ENCODE measurements at regions not wholly inside any gene's neighbourhood (a gene's known extent, or its start where the extent isn't known, plus 50 kb on each side); places are given as distances from the start of the nearest gene placed in this dataset.

DNA sequence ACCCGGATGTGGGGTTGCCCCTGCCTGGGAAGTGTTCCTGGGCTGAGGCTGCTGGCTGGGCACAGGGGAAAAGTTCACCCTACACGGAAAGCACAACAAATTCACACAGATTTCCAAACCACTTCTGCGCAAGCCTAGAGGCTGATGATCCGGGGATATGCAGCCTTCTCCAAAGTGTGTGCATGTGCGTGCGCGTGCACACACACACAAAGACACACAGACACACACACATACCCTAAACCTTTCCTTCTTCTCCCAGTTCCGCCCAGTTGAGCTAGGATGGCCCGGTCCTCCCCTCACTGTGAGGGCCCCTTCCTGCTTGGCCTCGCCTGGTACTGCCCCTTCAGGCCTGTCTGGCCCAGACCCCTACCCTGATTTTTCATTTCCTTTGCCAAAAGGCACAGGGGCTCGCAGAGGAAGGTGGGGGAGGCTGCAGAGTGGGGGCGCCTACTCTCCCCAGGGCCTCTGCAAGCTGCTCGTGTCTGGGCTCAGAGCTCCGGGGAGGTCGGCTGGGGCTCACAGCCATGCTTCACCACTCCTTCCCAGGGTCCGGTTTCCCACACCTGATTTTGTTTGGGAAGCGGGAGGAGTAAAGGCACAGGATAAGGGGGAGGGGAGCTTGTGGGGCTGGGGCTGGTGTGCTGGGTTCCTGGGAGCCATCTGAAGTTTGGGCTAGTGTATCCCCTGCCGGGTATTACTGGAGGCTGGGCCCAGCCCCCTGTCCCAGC lies 144.7 kb downstream of the ENGASE start:
- Histone ChIP-seq H4K20me1 (ENCODE audit: insufficient read depth) (no peaks in the 10 kb centered on the region), H2AFZ (ENCODE audit: low read depth, low read length, poor library complexity, severe bottlenecking) (no peak overlapping the region), H3K9ac (ENCODE audit: low read length) (no peak overlapping the region), H3K9me3 (ENCODE audit: control insufficient read depth in 1 of 2, insufficient read depth in 1 of 2, low read depth in 1 of 2, low read length in 2 of 2) (no peaks in the 10 kb centered on the region), H3K4me3 (replicated peaks in 1 of 2; ENCODE audit: low read depth in 1 of 2, low read length in 2 of 2) (no peak overlapping the region), H3K79me2 (ENCODE audit: insufficient read depth, low read length) (no peaks in the 10 kb centered on the region), H3K4me1 (ENCODE audit: control insufficient read depth in 1 of 2, insufficient read depth in 2 of 2, low read length in 2 of 2) (no peaks in the 10 kb centered on the region), H3K27ac (ENCODE audit: low read depth, low read length) (no peak overlapping the region), H3K36me3 (ENCODE audit: control insufficient read depth in 1 of 2, insufficient read depth in 2 of 2, low read length in 2 of 2) (no peaks in the 10 kb centered on the region), H3K27me3 (ENCODE audit: insufficient read depth, low read length) (peaks cover 42% of the 10 kb centered on the region), H3K9me2 (ENCODE audit: insufficient read depth) (no peaks in the 10 kb centered on the region), H3K4me2 (ENCODE audit: low read length) (no peak overlapping the region)
- TF ChIP-seq, protein P1, sequence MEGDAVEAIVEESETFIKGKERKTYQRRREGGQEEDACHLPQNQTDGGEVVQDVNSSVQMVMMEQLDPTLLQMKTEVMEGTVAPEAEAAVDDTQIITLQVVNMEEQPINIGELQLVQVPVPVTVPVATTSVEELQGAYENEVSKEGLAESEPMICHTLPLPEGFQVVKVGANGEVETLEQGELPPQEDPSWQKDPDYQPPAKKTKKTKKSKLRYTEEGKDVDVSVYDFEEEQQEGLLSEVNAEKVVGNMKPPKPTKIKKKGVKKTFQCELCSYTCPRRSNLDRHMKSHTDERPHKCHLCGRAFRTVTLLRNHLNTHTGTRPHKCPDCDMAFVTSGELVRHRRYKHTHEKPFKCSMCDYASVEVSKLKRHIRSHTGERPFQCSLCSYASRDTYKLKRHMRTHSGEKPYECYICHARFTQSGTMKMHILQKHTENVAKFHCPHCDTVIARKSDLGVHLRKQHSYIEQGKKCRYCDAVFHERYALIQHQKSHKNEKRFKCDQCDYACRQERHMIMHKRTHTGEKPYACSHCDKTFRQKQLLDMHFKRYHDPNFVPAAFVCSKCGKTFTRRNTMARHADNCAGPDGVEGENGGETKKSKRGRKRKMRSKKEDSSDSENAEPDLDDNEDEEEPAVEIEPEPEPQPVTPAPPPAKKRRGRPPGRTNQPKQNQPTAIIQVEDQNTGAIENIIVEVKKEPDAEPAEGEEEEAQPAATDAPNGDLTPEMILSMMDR (IDR thresholded peaks at IDR 0.05 in 2 of 3, conservative IDR thresholded peaks at IDR 0.05 in 1 of 3; ENCODE audit: borderline replicate concordance in 1 of 3, insufficient read depth in 1 of 3, low read depth in 2 of 3, low read length in 2 of 3) = no peak
- TF ChIP-seq SP1 (IDR thresholded peaks at IDR 0.05; ENCODE audit: low read depth) = no peak
- TF ChIP-seq TCF7L2 (IDR thresholded peaks at IDR 0.05; ENCODE audit: borderline replicate concordance, extremely low read depth, insufficient read depth, insufficient read length) = no peak
- no peak for TF ChIP-seq YY1 (IDR thresholded peaks at IDR 0.05; ENCODE audit: extremely low read depth, insufficient replicate concordance, low read depth, low read length)
- TF ChIP-seq EZH2phosphoT487 (IDR thresholded peaks at IDR 0.05; ENCODE audit: borderline replicate concordance) = no peak
- no peak for TF ChIP-seq POLR2A (IDR thresholded peaks at IDR 0.05; ENCODE audit: borderline replicate concordance, extremely low read depth, insufficient read depth, insufficient read length)
- TF ChIP-seq, protein P2, sequence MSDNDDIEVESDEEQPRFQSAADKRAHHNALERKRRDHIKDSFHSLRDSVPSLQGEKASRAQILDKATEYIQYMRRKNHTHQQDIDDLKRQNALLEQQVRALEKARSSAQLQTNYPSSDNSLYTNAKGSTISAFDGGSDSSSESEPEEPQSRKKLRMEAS (IDR thresholded peaks at IDR 0.05) = no peak
- TF ChIP-seq JUND (IDR thresholded peaks at IDR 0.05) = no peak
- no peak for TF ChIP-seq CBX3 (IDR thresholded peaks at IDR 0.05; ENCODE audit: low read depth)
- TF ChIP-seq, protein P3, sequence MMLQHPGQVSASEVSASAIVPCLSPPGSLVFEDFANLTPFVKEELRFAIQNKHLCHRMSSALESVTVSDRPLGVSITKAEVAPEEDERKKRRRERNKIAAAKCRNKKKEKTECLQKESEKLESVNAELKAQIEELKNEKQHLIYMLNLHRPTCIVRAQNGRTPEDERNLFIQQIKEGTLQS (IDR thresholded peaks at IDR 0.05) = no peak
- TF ChIP-seq CEBPB (IDR thresholded peaks at IDR 0.05; ENCODE audit: low read depth) = no peak
- TF ChIP-seq, protein P4, sequence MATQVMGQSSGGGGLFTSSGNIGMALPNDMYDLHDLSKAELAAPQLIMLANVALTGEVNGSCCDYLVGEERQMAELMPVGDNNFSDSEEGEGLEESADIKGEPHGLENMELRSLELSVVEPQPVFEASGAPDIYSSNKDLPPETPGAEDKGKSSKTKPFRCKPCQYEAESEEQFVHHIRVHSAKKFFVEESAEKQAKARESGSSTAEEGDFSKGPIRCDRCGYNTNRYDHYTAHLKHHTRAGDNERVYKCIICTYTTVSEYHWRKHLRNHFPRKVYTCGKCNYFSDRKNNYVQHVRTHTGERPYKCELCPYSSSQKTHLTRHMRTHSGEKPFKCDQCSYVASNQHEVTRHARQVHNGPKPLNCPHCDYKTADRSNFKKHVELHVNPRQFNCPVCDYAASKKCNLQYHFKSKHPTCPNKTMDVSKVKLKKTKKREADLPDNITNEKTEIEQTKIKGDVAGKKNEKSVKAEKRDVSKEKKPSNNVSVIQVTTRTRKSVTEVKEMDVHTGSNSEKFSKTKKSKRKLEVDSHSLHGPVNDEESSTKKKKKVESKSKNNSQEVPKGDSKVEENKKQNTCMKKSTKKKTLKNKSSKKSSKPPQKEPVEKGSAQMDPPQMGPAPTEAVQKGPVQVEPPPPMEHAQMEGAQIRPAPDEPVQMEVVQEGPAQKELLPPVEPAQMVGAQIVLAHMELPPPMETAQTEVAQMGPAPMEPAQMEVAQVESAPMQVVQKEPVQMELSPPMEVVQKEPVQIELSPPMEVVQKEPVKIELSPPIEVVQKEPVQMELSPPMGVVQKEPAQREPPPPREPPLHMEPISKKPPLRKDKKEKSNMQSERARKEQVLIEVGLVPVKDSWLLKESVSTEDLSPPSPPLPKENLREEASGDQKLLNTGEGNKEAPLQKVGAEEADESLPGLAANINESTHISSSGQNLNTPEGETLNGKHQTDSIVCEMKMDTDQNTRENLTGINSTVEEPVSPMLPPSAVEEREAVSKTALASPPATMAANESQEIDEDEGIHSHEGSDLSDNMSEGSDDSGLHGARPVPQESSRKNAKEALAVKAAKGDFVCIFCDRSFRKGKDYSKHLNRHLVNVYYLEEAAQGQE (IDR thresholded peaks at IDR 0.05; ENCODE audit: low read depth) = no peak
- no peak for TF ChIP-seq ZNF274 (IDR thresholded peaks at IDR 0.05; ENCODE audit: low read depth, low read length)
- no peak for TF ChIP-seq RAD21 (IDR thresholded peaks at IDR 0.05; ENCODE audit: low read depth)
- TF ChIP-seq EGR1 (IDR thresholded peaks at IDR 0.05; ENCODE audit: low read depth) = no peak
- TF ChIP-seq SRF (IDR thresholded peaks at IDR 0.05; ENCODE audit: low read depth) = no peak
- TF ChIP-seq ELF1 (IDR thresholded peaks at IDR 0.05; ENCODE audit: borderline replicate concordance, low read depth) = no peak
- TF ChIP-seq EZH2 (IDR thresholded peaks at IDR 0.05) = no peak
- DNase-seq (ENCODE audit: low read depth, low spot score) (no peak), ATAC-seq (no peak)
- RAD21 ChIA-PET (ENCODE audit: low non-redundant PET in 1 of 2, low total read pairs in 2 of 2, uncharacterized antibody in 2 of 2, unreplicated experiment in 2 of 2) = no interaction called here
- intact Hi-C loops (cut with micrococcal nuclease) = no loop called here
- BruUV-seq (replicated peaks) = no TSS peak
- POLR2A ChIA-PET = no interaction called here
- CTCF ChIA-PET = no interaction called here
